Epidermal melanocyte (primary cell): ENCODE measurements at regions not wholly inside any gene's neighbourhood (a gene's known extent, or its start where the extent isn't known, plus 50 kb on each side); places are given as distances from the start of the nearest gene placed in this dataset.

ENCODE experiments used
- DNase-seq: peaks from one replicate; pipeline ENCODE4 v3.0.0; 2011; ENCODE audit warnings: low spot score; ENCODE audit not compliant: insufficient read length

DNA sequence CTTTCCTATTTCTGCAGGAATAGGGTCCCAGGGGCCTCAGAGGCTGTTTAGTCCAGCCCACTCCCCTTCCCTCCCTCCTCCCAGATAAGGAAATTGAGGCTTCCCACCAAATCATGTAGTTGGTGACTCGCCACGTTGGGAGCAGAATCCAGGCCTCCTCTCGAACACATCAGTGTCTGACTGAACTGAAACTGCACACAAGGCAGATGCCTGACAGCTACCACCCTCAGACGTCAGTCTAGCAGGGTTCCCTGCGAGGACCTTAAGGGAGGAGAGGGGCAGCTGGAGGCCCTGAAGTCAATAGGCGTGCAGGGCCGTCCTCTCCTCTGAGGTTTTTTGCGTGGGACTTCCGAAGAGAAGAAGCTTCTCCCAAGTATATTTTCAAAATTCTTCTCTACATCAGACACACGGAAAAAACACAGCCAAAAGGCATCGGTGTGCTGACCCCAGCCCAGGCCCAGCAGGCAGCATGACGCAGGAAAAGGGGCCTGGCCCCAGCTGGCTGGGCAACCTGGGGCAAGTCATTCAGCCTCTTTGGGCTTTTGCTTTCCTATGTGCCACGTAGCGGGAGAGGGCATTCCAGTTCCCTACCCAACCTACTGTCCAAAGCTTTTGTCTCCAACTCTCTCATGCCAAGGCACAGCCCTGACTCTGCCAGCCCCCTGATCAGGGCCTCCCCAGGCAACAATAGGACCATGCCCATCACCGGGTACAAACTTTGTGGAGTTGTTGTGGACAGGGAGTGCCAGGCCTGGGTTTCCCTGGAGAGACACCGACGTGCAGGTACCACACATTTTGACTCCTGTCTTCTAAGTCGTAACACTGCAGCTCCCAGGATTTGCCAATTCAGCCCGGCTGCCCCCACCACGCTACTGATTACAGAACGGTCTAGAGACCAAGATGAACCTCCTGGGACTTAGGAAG is 283.1 kb downstream of the XXYLT1 start:
- no peak for DNase-seq

DNA sequence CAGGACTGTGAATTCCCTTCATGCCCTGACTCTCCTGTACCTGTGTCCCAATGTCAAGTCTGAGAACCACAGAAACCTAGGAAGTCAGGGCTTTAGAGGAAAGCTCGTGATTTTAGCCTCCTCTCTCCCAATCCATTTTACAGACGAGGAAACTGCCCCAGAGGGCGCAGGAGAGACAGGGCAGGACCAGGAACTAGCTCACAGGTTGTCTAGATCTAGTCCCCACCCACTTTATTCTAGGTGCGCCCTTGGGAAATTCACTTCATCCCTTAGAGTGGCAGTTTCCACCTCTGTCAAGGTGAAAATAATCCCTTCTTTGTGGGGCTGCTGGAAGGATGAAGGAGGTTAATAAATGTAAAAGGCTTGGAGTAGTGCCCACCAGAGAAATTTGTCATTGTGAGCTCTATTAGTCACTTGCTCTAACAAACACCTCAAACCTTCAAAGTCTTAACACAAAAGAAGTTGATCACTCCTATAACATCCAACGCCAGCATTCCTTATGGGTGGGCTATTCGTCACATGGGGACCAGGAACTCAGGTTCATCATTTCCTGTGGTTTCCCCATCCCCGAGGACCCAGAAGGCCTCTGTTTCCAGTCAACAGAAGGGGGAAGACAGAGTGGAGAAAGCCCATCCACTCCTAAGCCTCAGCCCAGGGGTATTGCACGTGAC is 282.3 kb downstream of the XXYLT1 start:
- no peak for DNase-seq

DNA sequence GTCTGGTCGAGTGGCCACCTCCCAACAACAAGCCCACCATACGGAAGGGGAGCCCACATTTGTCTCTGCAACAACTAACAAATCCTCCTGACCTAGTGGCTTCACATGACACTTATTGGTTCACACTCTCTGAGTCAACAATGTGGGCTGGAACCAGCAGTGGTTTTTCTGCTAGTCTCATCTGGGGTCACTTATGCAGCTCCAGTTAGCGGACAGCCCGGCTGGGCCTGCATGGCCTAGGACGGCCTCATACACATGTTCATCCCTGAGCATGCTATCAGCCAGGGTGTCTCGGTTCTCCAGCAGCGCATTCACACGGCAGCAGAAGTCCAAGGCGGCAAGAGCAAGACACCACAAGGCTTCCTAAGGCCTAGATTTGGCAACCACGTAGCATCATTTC is 281.7 kb downstream of the XXYLT1 start:
- no peak for DNase-seq

DNA sequence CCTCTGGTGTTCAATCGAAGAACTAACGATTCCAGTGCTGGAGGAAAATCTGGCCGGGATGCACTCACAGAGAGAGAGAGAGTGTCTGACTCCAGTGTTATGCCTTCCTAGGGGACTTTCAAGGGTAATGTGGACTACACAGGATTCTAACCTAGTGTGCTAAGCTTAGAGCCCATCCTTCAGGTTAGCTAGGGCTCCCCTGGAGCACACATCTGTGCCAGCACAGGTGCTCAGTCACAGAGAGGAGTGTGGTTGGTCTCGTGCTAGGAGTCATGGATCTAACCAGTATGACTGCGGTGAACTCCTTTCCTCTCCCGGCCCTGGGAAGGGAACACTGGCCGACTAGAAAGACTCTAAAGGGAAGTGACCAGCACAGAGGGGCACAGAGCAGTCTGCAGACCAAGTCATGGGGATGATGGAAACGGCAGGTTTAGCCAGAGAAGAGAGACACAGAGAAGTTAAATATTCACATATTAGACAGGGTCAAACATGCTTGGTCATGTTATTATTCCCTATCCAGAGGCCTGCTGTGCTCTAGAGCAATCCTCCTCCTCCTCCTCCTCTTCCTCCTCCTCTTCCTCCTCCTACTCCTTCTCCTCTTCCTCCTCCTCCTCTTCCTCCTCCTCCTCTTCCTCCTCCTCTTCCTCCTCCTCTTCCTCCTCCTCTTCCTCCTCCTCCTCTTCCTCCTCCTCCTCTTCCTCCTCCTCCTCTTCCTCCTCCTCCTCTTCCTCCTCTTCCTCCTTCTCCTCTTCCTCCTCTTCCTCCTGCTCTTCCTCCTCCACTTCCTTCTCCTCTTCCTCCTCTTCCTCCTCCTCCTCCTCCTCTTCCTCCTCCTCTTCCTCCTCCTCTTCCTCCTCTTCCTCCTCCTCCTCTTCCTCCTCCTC is 280.3 kb downstream of the XXYLT1 start:
- no peak for DNase-seq

DNA sequence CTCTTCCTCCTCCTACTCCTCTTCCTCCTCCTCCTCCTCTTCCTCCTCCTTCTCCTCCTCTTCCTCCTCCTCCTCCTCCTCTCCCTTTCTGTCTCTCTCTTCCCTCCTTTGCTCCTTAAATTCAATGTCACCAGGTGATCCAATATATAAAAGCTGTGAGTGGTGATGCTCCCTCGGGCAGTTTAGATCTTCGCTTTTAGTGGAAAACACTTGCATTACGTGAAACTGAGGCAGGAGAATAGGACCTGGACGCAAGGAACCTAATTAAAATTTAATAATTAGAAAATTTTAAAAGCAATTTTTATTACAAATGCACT is 279.7 kb downstream of the XXYLT1 start:
- no peak for DNase-seq

DNA sequence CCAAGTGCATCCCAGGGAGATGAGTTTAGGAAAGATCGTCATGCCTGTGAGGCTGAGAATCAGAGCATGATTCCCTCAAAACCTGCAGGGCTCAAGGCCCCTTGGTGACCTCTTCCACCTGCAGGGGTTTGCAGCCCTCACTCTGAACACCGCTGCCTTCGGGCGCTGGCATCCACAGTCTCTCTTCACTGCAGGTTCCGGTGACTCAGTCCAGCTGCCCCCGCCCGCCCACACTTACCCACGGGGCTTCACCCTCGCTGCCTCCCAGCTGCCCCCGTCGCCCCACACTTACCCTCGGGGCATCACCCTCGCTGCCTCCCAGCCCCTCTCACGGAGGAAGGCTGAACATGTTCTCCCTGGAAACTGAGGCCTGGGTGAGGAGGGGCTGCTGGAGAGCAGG is 277.1 kb downstream of the XXYLT1 start:
- no peak for DNase-seq

DNA sequence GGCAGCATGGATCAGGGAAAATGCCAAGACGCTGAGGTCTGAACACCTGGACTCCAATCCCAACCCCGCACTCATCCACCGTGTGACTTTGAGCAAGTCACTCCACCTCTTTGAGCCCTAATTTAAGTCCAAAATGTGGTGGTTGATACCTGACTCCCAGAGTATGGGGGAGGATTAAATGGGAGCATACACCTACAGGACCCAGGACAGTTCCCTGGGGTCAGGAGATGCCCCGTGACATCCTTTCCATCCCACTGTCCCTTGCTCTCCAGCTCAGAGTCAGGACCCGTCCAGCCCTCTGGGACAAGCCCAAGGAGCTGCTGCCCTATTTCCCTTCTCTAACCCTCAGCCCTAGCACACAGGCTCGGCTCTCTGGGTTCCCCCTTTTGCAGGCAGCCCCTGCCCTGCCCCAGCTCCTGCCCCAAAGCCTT is 276.4 kb downstream of the XXYLT1 start:
- DNase-seq = no peak

DNA sequence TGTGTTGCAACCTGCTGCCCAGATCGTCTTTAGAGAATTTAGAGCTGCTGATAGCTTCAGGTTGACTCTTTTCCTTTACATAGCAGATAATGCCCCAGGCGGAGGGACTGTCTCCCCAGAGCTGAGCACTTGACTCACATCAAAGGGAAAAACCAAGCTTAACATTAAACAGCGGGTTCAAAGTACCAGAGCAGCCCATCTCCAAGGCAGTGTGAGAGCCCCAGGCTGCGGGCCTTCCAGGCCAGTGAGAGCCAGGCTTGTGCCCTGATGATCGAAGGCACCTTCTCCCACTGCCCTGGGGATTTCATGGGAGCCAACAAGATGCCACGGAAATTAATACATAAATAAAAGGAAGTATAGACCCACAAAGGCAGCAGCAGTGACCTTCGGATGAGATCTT is 275.6 kb downstream of the XXYLT1 start:
- DNase-seq = no peak

DNA sequence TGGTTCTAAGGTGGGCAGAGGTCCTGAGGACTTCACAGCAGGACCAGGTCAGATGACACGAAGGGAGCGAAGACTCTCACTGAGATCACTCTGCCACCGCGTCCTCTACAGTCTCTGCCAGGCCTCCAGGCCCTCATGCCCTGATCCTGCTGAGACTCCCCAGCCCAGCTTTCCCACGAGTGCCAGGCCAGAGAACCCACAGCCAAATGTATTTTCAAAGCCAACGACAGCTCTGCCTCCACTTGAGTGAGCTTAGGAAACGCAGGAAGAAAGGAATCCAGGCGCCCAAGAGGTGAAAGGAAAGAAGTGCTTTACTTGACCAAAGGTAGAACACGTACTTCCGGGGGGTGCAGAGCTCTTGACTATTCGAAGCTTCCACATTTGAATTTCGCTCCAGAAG is 275.0 kb downstream of the XXYLT1 start:
- no peak for DNase-seq

DNA sequence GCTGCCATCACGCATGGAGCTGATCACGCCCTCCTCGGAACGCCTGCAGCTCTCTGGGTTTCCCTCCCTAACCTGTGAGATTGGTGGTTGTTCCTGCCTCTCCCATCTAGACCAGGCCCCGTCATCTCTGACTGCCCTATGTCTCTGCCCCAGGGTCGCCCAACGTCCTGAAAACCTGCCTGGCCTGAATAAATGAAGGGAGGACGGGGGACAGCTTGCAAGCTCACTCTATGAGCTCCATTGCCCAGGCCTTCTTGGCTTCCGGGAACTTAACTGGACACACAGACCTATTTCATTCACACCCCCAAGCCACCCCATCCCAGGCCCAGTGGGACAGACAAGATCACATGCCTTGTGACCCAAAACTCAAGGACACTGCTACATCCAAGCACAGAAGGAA is 274.2 kb downstream of the XXYLT1 start:
- no peak for DNase-seq

DNA sequence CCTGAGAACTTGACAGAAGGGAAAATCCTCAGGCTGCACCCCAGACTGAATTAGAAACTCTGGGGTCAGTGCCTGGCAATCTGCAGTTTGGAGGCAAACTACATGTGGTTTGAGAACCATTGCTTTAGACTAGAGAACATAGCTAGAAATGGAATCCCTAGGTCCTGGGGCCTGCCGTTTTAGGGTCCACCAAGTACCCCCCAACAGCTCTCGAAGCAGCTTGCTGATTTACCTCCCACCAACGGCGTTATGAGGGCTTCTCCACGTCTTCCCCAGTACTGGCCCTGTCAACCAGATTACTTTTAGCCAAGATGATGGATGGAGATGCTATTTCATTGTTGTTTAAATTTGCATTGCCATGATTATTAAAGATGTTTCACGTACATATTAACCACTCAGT is 272.5 kb downstream of the XXYLT1 start:
- DNase-seq = no peak

DNA sequence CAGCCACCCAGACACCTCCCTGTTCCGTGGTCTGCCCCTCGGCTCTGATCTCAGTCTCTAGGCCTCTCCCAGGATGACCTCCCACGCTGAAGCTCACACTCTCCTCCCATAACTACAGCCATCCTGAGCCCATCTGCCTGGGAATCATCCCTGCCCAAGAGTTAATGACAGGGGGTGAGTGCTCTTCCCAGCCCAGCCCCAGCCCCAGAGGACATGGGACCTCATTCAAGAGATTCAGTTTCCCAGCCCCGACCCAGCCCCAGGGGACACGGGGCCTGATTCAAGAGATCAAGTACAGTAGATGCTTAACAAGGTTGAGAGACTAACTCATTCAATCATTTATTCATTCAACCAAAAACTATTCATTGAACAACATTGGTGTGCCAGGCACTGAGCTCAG is 272.0 kb downstream of the XXYLT1 start:
- no peak for DNase-seq

DNA sequence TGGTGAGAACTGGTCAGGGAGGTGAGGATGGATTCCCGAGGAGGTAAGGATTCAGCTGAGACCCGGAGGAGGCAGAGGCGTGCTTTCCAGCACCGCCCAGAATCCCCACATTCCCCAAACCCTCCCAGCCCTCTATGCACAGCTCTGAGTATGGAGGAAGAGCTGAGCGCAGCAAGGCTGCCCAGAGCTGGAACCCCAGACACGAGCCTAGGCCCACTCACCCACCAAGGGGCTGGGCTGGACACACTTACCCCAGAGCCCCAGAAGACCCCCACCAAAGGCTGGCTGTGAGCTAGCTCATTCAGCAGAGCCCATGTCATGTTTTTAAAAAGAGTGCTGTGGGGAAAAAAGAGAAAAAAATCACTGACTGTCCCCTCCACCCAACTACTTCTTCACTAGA is 271.5 kb downstream of the XXYLT1 start:
- no peak for DNase-seq

DNA sequence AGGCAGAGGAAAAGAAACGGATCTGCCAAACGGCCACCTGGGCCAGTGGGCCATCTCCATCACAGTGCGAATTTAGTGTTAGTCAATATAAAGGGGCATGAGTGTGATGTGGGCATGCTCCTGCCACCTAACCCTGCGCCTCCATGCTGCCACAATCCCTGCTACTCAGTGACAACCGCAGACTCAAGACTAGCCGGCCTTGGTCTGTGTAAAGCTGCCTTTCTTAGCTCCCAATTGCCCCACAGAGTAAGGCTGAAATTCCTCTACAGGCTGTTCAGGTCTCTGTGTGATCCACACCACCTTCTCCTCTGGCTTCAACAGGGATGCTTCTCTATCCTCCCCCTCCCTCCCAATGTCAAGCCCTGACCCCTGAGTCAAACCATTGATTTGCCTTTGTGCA is 269.7 kb downstream of the XXYLT1 start:
- DNase-seq = no peak

DNA sequence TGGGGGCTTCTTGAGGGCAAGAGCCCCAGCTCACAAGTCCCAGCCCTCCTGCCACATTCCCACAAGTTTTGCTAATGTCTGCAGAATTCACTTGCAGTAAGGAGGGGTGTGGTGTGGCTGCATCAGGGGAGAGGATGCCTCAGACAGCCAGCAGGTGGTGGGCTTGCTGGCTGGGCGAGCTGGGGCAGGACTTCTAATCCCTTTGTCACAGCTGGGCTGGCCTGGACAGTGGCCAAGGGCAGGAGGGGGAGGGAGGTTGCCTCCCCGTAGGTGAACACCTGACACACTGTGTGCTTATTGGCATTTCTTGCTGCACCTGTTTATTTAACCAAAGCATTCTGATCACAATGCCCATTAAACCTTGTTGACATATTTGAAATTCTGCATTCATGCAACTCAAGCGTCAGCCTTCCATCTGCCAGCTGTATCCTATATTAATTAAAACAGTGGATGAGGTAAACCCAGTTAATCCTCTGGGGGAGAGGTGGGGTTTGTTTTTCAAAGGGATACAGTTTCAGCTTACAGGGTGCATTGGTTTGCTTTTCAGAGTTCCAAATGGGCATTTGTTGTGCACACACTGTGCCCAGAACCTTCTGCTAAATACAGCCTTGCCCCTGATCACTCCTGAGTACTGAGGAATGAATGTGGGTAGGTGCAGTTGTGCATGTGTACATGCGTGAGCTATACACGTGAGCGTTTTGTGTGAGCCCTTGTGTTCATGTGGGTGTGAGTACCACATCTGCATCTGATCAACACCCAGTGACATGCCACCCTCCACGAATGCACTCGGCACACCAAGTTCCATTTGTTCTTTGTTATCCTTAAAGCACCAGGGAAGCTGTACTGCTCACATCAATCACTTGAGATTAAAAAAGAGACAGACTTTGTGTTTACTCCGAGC is 268.7 kb downstream of the XXYLT1 start:
- no peak for DNase-seq

DNA sequence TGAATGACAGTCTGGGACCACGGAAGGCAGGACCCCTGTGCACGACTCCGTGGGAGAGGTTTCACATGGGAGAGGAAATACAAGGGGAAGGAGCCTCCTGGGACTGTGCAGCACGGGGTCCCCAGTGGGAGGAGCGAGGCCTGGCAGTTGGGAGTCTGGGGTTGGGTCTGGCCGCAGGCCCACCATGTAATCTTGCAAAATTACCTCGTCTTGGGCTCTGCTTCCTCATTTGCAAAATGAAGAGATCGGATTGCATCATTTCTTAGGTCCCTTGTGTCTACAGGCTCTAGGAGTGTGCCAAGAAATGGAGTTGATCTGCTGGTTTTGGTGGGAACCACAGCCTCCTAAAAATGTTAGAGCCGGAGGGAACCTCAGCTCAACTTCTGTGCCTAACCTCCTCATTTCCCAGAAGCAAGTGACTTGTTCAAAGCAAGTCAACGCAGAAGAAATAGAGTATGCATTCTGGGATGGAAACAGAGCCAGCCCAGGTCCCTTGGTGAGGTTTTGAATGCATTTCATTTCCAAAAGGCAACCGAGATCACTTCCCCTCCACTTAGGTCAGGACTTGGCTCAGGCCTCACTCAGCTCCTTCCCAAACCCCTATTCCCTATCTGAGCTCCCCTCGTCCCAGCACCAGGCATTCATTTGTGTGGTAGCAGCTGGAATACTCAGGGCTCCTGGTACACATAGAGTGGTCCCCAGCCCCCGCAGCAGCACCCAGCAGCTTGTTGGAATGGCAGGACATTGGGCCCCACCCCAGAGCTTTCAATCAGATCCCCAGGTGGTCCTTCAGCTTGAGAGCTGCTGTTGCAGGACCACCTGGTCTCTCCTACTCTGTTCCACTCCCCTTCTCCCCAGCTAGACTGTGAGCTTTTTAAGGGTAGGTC is 267.7 kb downstream of the XXYLT1 start:
- DNase-seq = no peak

DNA sequence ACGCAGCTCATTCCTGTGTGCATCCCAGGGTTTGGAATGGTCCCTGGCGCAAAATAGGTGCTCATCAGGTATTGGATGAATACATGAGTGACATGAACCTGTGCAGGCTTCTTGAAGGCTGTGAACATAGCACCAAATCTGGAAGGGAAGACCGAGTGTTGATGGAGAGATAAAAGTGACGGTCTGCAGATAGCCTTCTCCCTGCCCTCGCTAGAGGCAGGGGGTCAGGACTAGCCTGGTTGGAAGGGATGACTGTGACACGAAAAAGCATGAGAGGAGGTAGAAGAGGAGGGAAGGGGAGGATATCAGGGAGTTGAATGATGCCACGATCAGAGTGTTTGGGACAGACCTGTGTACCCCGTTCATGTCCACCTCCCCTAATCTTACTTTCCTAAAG is 267.1 kb downstream of the XXYLT1 start:
- no peak for DNase-seq

DNA sequence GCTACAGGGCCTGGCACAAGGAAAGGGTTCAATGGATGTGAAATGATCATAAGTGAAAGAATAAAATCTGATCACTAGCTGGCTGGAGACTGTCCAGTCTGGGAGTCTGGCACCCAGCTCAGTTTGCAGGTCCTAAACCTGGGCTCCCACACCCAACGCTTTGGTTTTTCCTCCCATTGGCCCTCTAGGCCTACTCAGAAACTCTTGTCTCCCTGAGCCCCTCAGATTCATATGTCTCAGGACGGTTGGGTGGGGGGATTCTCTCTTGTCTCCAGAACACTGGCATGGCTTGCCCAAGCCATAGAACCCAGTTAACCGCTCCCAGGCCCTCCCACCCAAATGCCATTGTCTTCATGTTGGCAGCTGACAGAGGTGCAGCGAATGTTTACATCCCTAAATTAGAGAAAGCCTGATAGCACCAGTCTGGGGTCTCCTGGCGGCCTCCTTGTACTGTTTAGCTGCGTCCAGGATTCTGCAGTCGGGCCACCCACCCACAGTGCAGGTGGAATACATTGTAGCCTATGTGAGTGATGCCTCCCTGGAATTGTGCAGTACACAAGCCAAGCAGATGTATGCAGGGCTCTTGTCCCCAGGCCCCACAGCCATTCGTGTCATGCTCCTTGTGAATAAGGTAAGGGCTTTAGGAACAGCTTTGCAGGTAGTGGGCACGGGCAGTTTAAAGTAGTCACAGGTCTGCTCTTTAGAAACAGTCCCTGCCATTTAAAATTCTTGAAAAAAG is 266.3 kb downstream of the XXYLT1 start:
- no peak for DNase-seq

DNA sequence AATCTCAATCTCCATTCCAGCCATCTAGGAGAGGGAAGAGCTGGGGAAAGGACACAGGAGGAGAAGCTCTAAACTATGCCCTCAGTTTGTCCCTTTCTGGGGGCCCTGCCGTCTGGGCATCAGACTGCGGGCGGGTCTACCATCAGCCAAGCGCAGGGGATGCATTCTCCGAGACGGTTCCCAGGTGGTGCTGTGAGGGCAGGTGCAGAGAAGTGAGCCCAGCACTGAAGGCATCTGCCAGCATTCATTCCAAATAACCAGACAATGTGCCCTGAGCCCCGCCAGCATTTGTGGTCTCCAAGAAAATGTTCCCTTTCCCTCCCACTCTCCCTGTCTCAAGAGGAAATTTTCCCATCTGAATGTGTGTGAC is 265.7 kb downstream of the XXYLT1 start:
- no peak for DNase-seq
